ENCODE measurements at regions not wholly inside any gene's neighbourhood (a gene's known extent, or its start where the extent isn't known, plus 50 kb on each side); places are given as distances from the start of the nearest gene placed in this dataset.

DNA sequence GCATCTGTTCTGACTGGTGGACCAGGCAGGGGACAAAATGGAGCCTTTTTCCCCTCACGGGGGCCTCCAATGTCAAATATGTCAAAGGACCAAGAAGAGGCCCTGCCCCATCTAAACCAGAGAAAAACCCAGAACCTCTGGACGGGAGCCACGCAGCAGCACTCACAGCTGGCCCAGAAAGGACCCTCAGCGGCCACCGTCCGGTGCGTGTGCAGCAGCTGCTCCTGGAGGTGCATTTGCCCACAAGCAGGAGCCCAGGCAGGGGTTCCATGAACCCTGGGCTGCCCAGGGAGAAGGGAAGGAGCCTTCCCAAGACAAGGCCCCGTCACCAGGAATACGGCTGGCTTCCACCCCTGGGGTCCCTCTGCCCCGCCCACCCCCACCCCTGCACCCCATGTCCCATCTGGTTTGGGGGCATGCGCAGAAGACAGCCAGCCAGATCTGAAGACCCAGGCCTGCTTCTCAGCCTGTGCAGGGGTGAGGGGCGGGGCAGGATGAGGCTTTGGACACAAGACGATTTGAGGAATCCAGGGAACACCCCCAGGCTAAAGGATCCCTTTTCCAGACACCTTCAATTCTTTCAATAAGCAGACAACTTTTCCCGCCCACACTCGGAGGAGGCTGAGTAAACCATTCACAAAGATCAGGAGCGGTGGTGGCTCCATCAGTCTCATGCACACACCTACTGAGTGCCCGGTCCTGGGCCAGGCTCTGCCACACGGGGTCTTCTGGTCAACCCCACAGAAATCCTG, 423.1 kb downstream of the SHANK2 start:
- Histone ChIP-seq H3K27ac (no peak overlapping the region), H3K4me3 (no peak overlapping the region), H3K4me1 (replicated peaks in 1 of 2) (peaks cover 0 to 35% of the 10 kb centered on the region in 2 donors)
- in situ Hi-C loops (cut with MboI; ENCODE audit: low pct_unique_long_range_greater_than_20kb in 2 of 9, low sequenced_read_pairs in 9 of 9, unreplicated experiment in 9 of 9) = no loop called here
- no peak for ATAC-seq (replicated peaks in 6 of 8)
- WGBS, 10 experiments = 0 to 100% (median 40%) methylated on average over 1 to 5 of the region's 18 CpGs; no CpG with 5 or more reads in 5 of the 10 experiments

DNA sequence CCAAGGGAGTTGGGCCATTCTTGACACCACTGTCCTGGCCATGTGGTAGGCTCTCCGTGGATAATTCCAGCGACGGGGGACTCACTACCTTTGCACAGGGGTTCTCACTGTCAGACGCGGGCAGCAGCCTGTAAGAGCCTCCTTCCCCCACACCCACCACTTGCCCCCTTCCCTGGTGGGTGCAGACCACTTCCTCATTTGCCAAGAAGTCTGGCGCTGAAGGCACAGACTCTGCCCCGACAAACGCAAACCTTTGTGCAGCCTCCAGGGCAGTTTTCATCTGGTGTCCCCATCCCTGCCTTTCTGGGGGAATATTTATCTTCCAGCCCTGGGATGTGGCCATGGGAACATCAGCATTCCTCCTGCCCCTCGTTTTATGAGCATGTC, 422.5 kb downstream of the SHANK2 start:
- peaks cover 0 to 29% of the 10 kb centered on the region in 2 donors for H3K4me1 ChIP-seq (replicated peaks in 1 of 2)
- H3K27ac ChIP-seq = no peak overlapping the region
- ATAC-seq (replicated peaks in 6 of 8) = no peak
- in situ Hi-C loops (cut with MboI; ENCODE audit: low pct_unique_long_range_greater_than_20kb in 2 of 9, low sequenced_read_pairs in 9 of 9, unreplicated experiment in 9 of 9) = no loop called here
- no peak overlapping the region for H3K4me3 ChIP-seq
- 0 to 100% (median 78%) methylated on average over 1 to 4 of the region's 9 CpGs; no CpG with 5 or more reads in 4 of the 10 experiments for WGBS, 10 experiments

DNA sequence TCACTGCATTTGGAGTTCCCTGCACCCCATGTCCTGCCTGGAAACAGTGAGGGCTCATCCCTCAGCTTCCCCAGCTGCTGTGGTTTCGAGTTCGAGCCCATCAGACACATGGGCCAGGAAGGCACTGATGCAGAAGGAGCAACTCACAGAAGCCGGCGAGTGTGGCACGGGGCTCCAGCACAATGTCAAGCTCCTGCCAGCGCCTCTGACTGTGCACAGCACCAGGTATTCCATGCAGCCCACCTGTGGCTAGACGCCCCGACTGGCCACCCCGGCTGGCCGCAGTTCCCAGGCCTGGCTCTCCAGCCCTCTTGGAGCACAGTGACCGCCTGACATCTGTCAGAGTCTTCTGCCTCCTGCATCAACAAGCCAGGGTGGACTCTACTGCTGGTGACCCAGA, 419.4 kb downstream of the SHANK2 start:
- WGBS, 10 experiments = 96 to 100% (median 97%) methylated on average over 1 to 5 of the region's 11 CpGs; no CpG with 5 or more reads in 7 of the 10 experiments
- no peak overlapping the region for H3K27ac ChIP-seq
- H3K4me1 ChIP-seq (replicated peaks in 1 of 2) = peaks cover 0 to 6% of the 10 kb centered on the region in 2 donors
- no peak for ATAC-seq (replicated peaks in 6 of 8)
- no peak overlapping the region for H3K4me3 ChIP-seq
- in situ Hi-C loops (cut with MboI; ENCODE audit: low pct_unique_long_range_greater_than_20kb in 2 of 9, low sequenced_read_pairs in 9 of 9, unreplicated experiment in 9 of 9) = no loop called here

DNA sequence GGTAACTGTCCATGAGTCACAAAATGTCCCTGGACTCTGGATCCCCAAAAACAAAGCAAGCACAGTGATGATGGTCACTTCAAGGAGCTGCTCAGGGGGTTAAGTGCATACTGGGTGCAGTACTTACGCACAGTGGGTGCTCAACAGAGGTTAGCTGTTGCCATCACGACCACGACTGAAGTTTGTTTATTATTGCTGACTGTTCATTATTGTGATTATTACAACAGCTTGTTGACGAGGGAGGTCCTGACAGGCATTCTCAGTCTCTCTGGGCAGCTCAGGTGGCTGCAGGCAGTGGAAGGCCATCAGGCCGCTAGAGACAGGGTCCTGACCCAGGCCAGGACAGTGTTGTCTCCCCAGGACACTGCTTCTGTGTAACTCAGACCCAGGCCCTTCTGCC, 418.8 kb downstream of the SHANK2 start:
- no peak overlapping the region for H3K4me3 ChIP-seq
- no peak for ATAC-seq (replicated peaks in 6 of 8)
- 15 to 75% (median 73%) methylated on average over 1 to 3 of the region's 5 CpGs; no CpG with 5 or more reads in 7 of the 10 experiments for WGBS, 10 experiments
- in situ Hi-C loops (cut with MboI; ENCODE audit: low pct_unique_long_range_greater_than_20kb in 2 of 9, low sequenced_read_pairs in 9 of 9, unreplicated experiment in 9 of 9) = no loop called here
- H3K4me1 ChIP-seq (replicated peaks in 1 of 2) = peaks cover 0 to 6% of the 10 kb centered on the region in 2 donors
- H3K27ac ChIP-seq = no peak overlapping the region

DNA sequence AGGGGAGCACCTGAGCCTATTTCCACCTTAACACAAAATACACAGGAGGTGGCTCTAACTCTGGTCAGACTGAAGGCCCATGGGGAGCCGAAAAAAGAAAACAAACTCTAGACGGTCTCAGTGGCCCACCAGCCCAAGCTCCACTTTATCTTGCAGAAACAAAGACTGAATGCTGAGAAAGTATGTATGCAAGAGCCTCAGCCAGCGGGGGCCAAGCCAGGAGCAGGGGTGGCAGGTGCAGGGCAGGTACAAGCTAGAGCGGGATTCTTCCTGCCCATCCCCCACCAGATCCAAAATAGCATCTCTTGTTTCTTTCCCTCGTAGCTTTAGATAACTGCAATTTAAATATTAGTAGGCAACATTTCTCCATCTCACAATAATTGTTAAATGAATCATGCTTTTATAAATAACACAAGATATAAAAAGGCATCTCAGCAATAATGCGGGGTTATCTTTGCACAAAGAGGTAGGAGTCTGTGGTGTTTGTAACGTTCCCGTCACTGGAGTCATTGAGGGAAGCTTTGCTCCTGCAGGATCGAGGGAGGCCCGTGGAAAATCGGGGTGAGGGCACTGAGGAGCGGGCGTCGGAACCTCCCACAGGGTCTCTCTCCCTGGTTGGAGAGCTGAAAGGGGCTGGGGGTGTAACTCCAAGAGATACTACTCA, 418.0 kb downstream of the SHANK2 start:
- in situ Hi-C loops (cut with MboI; ENCODE audit: low pct_unique_long_range_greater_than_20kb in 2 of 9, low sequenced_read_pairs in 9 of 9, unreplicated experiment in 9 of 9) = no loop called here
- WGBS, 10 experiments = 30 to 65% (median 56%) methylated on average over 2 to 10 of the region's 14 CpGs
- no peak overlapping the region for H3K27ac ChIP-seq
- H3K4me1 ChIP-seq (replicated peaks in 1 of 2) = peaks cover 0 to 6% of the 10 kb centered on the region in 2 donors
- H3K4me3 ChIP-seq = no peak overlapping the region
- ATAC-seq (replicated peaks in 6 of 8) = no peak

DNA sequence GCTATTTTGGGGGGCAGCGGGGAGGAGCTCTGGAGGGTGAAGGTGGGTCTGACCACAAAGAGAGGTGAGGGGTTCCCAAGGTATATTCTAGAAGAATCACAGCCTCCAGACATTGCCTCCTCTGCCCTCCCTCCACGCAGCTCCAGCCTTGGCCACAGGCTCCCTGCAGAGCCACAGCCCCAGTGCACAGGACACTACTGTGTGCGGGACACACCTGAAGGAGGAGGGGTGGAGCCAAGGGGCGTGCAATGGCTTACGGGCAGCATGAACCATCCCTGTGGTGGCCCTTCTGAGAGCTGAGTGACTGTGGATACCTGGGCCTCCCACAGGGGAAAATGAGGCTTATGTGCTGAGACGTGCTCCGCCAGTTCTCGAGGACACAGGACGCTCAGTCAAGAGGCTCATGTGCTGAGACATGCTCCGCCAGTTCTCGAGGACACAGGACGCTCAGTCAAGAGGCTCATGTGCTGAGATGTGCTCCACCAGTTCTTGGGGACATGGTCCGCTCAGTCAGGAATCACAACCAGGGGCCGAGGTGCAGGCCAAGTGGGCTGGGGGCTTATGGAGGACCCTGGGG, 417.3 kb downstream of the SHANK2 start:
- no peak for ATAC-seq (replicated peaks in 6 of 8)

DNA sequence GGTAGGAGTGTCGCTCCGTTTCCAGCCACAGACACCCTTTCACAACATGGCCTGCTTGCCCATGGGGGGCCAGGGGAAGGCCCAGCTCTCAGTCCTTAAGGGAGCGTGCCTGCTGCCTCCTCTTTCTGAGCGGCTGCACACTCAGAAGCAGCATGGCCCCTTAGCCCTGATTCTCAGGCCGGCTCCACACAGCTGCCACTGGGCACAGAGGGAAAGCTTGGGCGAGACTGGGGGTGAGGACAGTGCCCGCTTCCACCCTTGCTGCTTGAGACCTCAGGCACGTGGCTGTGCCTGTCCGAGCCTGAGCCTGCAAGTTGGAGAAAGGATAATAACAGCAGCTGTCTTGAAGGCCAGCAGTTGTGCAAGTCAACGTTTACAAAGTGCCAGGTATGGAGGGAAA, 416.3 kb downstream of the SHANK2 start:
- WGBS, 10 experiments = 0 to 100% (median 79%) methylated on average over 1 to 3 of the region's 10 CpGs; no CpG with 5 or more reads in 6 of the 10 experiments
- no peak for ATAC-seq (replicated peaks in 6 of 8)
- Histone ChIP-seq H3K4me1 (replicated peaks in 1 of 2) (no peaks in the 10 kb centered on the region), H3K27ac (no peak overlapping the region), H3K4me3 (no peak overlapping the region)
- in situ Hi-C loops (cut with MboI; ENCODE audit: low pct_unique_long_range_greater_than_20kb in 2 of 9, low sequenced_read_pairs in 9 of 9, unreplicated experiment in 9 of 9) = no loop called here

More for the DNA sequence above, 417.3 kb downstream of the SHANK2 start:
- WGBS, 10 experiments = 60 to 83% (median 79%) methylated on average over 1 to 9 of the region's 14 CpGs; no CpG with 5 or more reads in 7 of the 10 experiments
- Histone ChIP-seq H3K4me3 (no peak overlapping the region), H3K27ac (no peak overlapping the region), H3K4me1 (replicated peaks in 1 of 2) (peaks cover 0 to 6% of the 10 kb centered on the region in 2 donors)
- in situ Hi-C loops (cut with MboI; ENCODE audit: low pct_unique_long_range_greater_than_20kb in 2 of 9, low sequenced_read_pairs in 9 of 9, unreplicated experiment in 9 of 9) = no loop called here

DNA sequence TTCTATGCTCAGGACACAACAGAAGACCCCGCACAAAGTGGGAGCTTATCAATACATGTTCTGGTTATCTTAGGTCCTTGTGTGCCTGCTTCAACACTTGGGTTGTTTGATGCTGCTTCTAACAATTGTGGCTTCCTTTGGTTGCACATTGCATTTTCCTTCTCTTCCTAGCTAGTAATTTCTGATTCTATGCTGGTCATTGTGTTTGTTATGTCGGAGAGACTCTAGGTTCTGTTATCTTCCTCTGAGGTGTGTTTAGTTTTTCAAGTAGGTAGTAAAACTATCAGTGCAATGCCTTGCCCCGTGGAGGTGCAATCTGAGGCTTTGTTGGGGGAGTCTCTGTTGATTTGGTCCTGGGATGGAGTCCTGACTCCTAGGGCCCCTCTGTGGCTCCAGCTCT, 414.2 kb downstream of the SHANK2 start:
- H3K4me1 ChIP-seq (replicated peaks in 1 of 2) = no peaks in the 10 kb centered on the region
- no peak for ATAC-seq (replicated peaks in 6 of 8)
- in situ Hi-C loops (cut with MboI; ENCODE audit: low pct_unique_long_range_greater_than_20kb in 2 of 9, low sequenced_read_pairs in 9 of 9, unreplicated experiment in 9 of 9) = no loop called here
- no peak overlapping the region for H3K27ac ChIP-seq
- H3K4me3 ChIP-seq = no peak overlapping the region
- 0 to 100% (median 72%) methylated on average over 1 to 2 of the region's 3 CpGs; no CpG with 5 or more reads in 2 of the 10 experiments for WGBS, 10 experiments

DNA sequence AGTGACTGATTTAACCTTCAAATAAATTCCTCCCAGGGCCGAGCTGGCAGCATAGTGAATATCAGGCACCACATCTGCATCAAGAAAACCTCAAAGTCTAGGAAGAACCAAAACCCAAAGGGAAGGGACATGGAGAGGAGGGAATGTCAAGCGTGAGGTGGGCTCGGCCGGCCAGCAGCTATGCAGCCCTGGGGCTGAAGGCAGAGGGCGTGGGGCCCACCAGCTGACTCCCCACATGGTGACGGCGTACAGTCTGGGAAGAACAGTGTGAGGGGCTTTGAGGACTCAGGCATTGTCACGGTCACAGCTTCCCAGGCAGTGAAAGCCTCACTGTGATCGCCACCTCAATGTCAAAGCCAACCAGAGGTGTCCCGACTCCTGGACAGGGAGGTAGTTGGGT, 412.5 kb downstream of the SHANK2 start:
- Histone ChIP-seq H3K4me3 (no peak overlapping the region), H3K4me1 (replicated peaks in 1 of 2) (no peaks in the 10 kb centered on the region), H3K27ac (no peak overlapping the region)
- 20 to 89% (median 63%) methylated on average over 1 to 7 of the region's 10 CpGs; no CpG with 5 or more reads in 4 of the 10 experiments for WGBS, 10 experiments
- ATAC-seq (replicated peaks in 6 of 8) = no peak
- in situ Hi-C loops (cut with MboI; ENCODE audit: low pct_unique_long_range_greater_than_20kb in 2 of 9, low sequenced_read_pairs in 9 of 9, unreplicated experiment in 9 of 9) = no loop called here

DNA sequence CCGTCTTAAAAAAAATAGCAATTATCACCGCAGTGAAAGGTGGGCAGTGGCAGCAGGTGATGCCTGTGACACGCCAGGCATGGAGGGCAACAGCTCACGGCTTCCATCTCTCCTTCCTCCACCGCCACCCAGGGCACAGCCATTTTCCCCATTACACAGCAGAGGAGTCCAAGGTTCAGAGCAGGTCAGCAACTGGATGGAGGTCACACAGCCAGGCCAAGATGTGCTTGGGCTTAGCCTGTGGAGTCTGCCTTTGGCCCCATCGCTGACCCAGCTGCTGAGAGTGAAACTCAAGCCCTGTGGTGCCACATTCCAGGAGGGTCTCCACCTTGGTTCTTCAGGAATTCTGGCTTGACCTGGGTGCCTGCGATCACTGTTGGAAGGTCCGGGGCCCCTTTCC, 411.1 kb downstream of the SHANK2 start:
- in situ Hi-C loops (cut with MboI; ENCODE audit: low pct_unique_long_range_greater_than_20kb in 2 of 9, low sequenced_read_pairs in 9 of 9, unreplicated experiment in 9 of 9) = no loop called here
- no peak overlapping the region for H3K4me3 ChIP-seq
- no peak for ATAC-seq (replicated peaks in 6 of 8)
- H3K27ac ChIP-seq = no peak overlapping the region
- H3K4me1 ChIP-seq (replicated peaks in 1 of 2) = no peaks in the 10 kb centered on the region
- 40 to 100% (median 80%) methylated on average over 1 to 6 of the region's 8 CpGs; no CpG with 5 or more reads in 3 of the 10 experiments for WGBS, 10 experiments

GRCh38 chr11:70842256-70842655, 410.1 kb downstream of the SHANK2 start:
- in situ Hi-C loops (cut with MboI; ENCODE audit: low pct_unique_long_range_greater_than_20kb in 2 of 9, low sequenced_read_pairs in 9 of 9, unreplicated experiment in 9 of 9) = no loop called here
- WGBS, 10 experiments = 0 to 80% (median 68%) methylated on average over 1 to 4 of the region's 6 CpGs; no CpG with 5 or more reads in 3 of the 10 experiments

GRCh38 chr11:70842701-70843100, 409.7 kb downstream of the SHANK2 start:
- no peak for ATAC-seq (replicated peaks in 6 of 8)
- WGBS, 10 experiments = 0 to 95% (median 48%) methylated on average over 1 to 4 of the region's 14 CpGs; no CpG with 5 or more reads in 6 of the 10 experiments
- no peak overlapping the region for H3K27ac ChIP-seq
- no peaks in the 10 kb centered on the region for H3K4me1 ChIP-seq (replicated peaks in 1 of 2)
- in situ Hi-C loops (cut with MboI; ENCODE audit: low pct_unique_long_range_greater_than_20kb in 2 of 9, low sequenced_read_pairs in 9 of 9, unreplicated experiment in 9 of 9) = no loop called here
- H3K4me3 ChIP-seq = no peak overlapping the region

More at GRCh38 chr11:70842256-70842655, 410.1 kb downstream of the SHANK2 start:
- no peak overlapping the region for H3K4me3 ChIP-seq
- ATAC-seq (replicated peaks in 6 of 8) = no peak
- H3K4me1 ChIP-seq (replicated peaks in 1 of 2) = no peaks in the 10 kb centered on the region
- H3K27ac ChIP-seq = no peak overlapping the region

DNA sequence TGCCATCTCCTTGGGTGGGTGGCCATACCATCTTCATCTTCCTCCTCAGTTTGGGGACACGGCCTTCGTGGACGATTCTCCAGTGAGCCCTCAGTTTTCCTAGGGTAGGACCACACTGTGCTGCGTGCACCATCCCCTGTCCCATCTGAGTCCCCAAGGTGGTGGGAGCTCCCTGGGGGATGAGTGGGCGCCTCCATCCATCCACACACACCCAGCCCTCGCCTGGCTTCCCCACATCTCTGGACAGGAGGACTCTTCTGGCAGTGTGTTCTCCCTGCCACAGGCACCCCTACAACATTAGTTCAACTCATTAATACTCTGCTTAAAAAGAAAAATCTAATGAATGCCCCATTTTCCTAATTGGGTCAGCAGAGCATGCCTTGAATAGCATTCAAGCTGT, 408.5 kb downstream of the SHANK2 start:
- Histone ChIP-seq H3K4me1 (replicated peaks in 1 of 2) (no peaks in the 10 kb centered on the region), H3K27ac (no peak overlapping the region), H3K4me3 (no peak overlapping the region)
- whole genome bisulfite sequencing, 10 experiments = 30 to 100% (median 88%) methylated on average over 1 to 4 of the region's 6 CpGs; no CpG with 5 or more reads in 4 of the 10 experiments
- no peak for ATAC-seq (replicated peaks in 6 of 8)
- in situ Hi-C loops (cut with MboI; ENCODE audit: low pct_unique_long_range_greater_than_20kb in 2 of 9, low sequenced_read_pairs in 9 of 9, unreplicated experiment in 9 of 9) = no loop called here
